GM13977 (cell line): ENCODE measurements at regions not wholly inside any gene's neighbourhood (a gene's known extent, or its start where the extent isn't known, plus 50 kb on each side); places are given as distances from the start of the nearest gene placed in this dataset.

Experiments
- DNase-seq: peaks from one replicate; pipeline ENCODE4 v3.0.0; 2012; ENCODE audit warnings: low spot score
- in situ Hi-C: fragments of 300-500 bp; cut with MboI; formaldehyde crosslinking; loops from one replicate; pipeline ENCODE4 v1.12.0; 2022; ENCODE audit warnings: low sequenced_read_pairs, low pct_unique_long_range_greater_than_20kb, mixed read lengths, inconsistent platforms; ENCODE audit not compliant: unreplicated experiment
- TF ChIP-seq, protein P1 (sequence below): IDR thresholded peaks from 2 replicates; pipeline ENCODE4 v1.5.1; 2012; ENCODE audit warnings: mild to moderate bottlenecking, control low read depth; ENCODE audit not compliant: insufficient read depth; ENCODE audit errors: extremely low read depth, missing control alignments

DNA sequence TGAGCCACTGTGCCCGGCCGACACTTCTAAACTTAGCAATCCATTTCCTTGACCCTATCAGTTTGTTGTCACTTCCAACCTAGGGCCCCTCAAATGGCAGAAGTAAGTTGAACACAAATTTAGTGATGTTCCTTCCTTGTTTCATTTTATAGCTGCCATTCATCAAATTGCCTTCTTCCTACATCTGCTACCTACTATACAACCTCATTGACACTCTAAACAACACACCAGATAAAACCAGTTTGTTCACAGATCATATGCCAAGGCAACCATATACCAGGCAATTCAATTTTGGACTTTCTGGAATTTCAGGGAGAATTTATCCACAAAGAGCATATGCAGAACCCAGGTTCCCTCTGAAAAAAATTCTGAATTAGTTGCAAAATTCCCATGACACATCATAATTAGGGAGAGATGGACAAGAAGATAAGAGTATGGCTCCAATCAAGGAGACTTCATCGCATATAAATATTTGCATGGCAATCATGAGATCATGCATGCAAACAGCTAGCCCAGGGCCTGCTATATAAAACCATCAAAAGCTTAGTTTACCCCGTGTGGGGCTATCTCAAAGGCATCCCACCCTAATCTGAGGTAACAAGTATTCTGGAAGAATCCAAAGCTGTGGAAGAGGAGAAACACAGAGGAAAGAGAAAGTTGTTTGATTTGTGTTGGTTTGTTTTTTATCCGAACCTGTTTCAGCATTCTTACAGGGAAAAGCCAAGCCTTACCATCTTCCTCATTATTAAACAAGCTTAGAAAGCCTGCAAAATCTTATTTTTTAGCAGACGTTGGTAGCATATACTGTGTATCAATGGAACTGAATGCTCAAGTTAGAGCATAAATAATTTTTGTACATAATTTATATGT lies 132.8 kb upstream of the TNFAIP3 start:
- DNase-seq: no peak
- TF ChIP-seq, protein P1, sequence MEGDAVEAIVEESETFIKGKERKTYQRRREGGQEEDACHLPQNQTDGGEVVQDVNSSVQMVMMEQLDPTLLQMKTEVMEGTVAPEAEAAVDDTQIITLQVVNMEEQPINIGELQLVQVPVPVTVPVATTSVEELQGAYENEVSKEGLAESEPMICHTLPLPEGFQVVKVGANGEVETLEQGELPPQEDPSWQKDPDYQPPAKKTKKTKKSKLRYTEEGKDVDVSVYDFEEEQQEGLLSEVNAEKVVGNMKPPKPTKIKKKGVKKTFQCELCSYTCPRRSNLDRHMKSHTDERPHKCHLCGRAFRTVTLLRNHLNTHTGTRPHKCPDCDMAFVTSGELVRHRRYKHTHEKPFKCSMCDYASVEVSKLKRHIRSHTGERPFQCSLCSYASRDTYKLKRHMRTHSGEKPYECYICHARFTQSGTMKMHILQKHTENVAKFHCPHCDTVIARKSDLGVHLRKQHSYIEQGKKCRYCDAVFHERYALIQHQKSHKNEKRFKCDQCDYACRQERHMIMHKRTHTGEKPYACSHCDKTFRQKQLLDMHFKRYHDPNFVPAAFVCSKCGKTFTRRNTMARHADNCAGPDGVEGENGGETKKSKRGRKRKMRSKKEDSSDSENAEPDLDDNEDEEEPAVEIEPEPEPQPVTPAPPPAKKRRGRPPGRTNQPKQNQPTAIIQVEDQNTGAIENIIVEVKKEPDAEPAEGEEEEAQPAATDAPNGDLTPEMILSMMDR: no peak
- in situ Hi-C loops: no loop called here

- DNase-seq: no peak
- in situ Hi-C loops: no loop called here
- TF ChIP-seq, protein P1: no peak
These were observed 132.2 kb upstream of the TNFAIP3 start for GRCh38 chr6:137734875-137735182.

DNA sequence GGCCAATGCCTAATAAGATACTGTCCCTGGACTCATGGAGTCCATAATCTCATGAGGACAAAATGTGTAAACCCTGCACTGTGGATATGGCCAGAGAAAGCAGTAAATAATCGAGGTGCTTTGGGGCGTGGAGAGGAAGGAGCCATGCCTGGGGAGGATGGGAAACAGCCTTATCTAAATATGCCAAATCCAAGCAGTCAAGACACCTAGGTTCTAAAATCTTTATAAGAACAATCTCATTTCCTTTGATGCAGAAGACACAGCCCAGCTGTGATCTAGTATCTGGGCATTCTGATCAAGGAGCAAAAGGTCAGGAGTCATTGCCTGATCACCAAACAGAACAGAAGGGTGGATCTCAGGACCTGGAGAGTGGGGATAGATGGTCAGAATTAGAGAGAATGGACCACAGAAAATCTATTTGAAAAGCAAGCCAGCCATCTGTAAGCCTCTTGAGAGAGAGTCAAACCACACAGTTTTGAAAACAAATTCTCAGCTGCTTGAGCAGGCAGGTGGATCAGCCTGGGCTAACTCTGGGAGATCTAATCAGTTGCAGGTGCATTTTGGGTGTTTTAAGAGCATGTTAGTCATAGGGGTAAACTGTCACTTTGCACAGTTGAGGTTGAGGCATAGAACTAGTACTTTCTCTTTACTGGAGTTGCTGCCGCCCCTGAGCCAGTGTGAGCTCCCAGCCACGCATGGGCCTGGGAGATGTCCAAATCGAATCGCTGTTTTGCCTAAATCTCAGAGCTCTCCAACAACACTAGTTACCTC lies 130.8 kb upstream of the TNFAIP3 start:
- DNase-seq: peak; percentile 48
- in situ Hi-C loops: no loop called here

GRCh38 chr6:137736911-137737310 lies 130.1 kb upstream of the TNFAIP3 start:
- no peak for DNase-seq
- TF ChIP-seq, protein P1: no peak
- in situ Hi-C loops: no loop called here

More for the DNA sequence above, 130.8 kb upstream of the TNFAIP3 start:
- TF ChIP-seq, protein P1: no peak

- no peak for DNase-seq
- TF ChIP-seq, protein P1: no peak
- in situ Hi-C loops: no loop called here
These were observed 129.0 kb upstream of the TNFAIP3 start for GRCh38 chr6:137737836-137738596.

GRCh38 chr6:137738931-137739504 lies 128.0 kb upstream of the TNFAIP3 start:
- TF ChIP-seq, protein P1: no peak
- in situ Hi-C loops: no loop called here
- no peak for DNase-seq
